Suprapubic skin (tissue), 4 donors: ENCODE measurements at regions not wholly inside any gene's neighbourhood (a gene's known extent, or its start where the extent isn't known, plus 50 kb on each side); places are given as distances from the start of the nearest gene placed in this dataset.

Experiments
- CTCF ChIP-seq, 2 donors: fragments of 200-600 bp in 1 of 2; fragments of 450-650 bp in 1 of 2; sonication (generic) in 1 of 2; IDR thresholded peaks; one replicate each; pipeline ENCODE4 v1.5.1; 2016 to 2019; ENCODE audit warnings: antibody characterized with exemption in 2 of 2, mild to moderate bottlenecking in 1 of 2, moderate library complexity in 1 of 2
- EP300 ChIP-seq: sonication (generic); formaldehyde crosslinking; IDR thresholded peaks from one replicate; pipeline ENCODE4 v1.6.1; 2017; ENCODE audit warnings: antibody characterized with exemption
- POLR2A ChIP-seq, 2 donors: fragments of 450-650 bp; IDR thresholded peaks; one replicate each; pipeline ENCODE4 v1.6.1; 2017; ENCODE audit warnings: antibody characterized with exemption in 2 of 2, mild to moderate bottlenecking in 2 of 2, moderate library complexity in 2 of 2
- POLR2AphosphoS5 ChIP-seq, 3 donors: sonication (generic); formaldehyde crosslinking; IDR thresholded peaks; one replicate each; pipeline ENCODE4 v1.6.1; 2017; ENCODE audit warnings: antibody characterized with exemption in 3 of 3

- TF ChIP-seq POLR2A (IDR thresholded peaks at IDR 0.05) (no peak), CTCF (IDR thresholded peaks at IDR 0.05) (no peak), EP300 (no peak), POLR2AphosphoS5 (IDR thresholded peaks at IDR 0.05) (no peak)
These were observed 1379.9 kb downstream of the UQCRFS1 start for GRCh38 chr19:27833031-27833430.
